Spinal cord (tissue), 9 donors: ENCODE measurements at regions not wholly inside any gene's neighbourhood (a gene's known extent, or its start where the extent isn't known, plus 50 kb on each side); places are given as distances from the start of the nearest gene placed in this dataset.

Experiments used
- DNase-seq, 6 donors: peaks; one replicate each; pipeline versions ENCODE4 v3.0.0 to v3.0.0-alpha.2; 2013 to 2015; ENCODE audit warnings: low spot score in 6 of 6, low read depth in 4 of 6
- H3K27ac ChIP-seq: one replicate; pipeline ENCODE4 v1.5.1; 2013; ENCODE audit warnings: low read depth, low read length, control low read depth
- H3K27me3 ChIP-seq: one replicate; pipeline ENCODE4 v1.6.1; 2013; ENCODE audit warnings: low read length; ENCODE audit not compliant: control insufficient read depth, insufficient read depth
- H3K36me3 ChIP-seq: one replicate; pipeline ENCODE4 v1.6.1; 2013; ENCODE audit warnings: low read length; ENCODE audit not compliant: control insufficient read depth, insufficient read depth
- H3K4me1 ChIP-seq: one replicate; pipeline ENCODE4 v1.6.1; 2013; ENCODE audit warnings: low read length; ENCODE audit not compliant: control insufficient read depth, insufficient read depth
- H3K4me3 ChIP-seq: one replicate; pipeline ENCODE4 v1.5.1; 2013; ENCODE audit warnings: low read depth, low read length, control low read depth
- H3K9me3 ChIP-seq: one replicate; pipeline ENCODE4 v1.6.1; 2013; ENCODE audit warnings: low read length; ENCODE audit not compliant: control insufficient read depth, insufficient read depth
- WGBS: methylation state at CpG from one replicate; pipeline ENCODE4 v1.1.5; 2013; ENCODE audit warnings: missing lambda C conversion rate; ENCODE audit not compliant: insufficient coverage; 5-methylcytosine and 5-hydroxymethylcytosine counted together
- donor health status: healthy.

DNA sequence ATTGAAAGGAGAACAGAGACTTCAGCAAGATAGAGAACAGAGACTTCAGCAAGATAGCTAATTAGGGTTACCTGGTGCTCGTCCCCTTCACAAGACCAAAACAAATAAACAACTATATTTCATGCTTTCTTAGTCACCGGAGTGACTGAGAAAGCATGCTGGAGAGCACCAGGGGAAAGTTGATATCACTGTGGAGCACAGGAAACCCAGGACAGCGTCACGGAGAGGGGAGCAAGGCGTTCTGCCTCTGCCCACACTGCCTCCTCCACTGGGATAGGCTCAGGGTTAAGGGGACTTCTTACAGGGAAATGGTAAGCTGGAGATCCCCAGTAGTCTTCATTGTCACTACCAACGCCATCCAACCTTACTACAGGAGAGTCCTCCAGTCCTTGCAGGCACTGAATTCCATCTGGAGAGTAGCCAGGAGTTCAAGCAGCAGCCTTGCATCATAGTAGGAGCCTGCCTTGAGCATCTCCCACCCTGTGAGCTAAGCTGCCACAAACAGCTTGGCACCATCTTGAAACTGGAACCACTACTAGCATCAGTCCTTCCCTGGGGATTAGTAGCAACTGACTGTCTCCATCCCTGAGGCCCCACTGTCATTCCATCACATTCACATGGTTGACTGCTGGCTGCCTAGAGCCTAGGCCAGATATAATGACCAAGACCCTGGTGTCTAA is 239.4 kb downstream of the PLPP3 start:
- WGBS = 90% methylated on average over 2 of the region's 6 CpGs
- H3K36me3 ChIP-seq = no peaks in the 10 kb centered on the region
- no peak for DNase-seq
- no peaks in the 10 kb centered on the region for H3K27me3 ChIP-seq
- H3K4me1 ChIP-seq = no peaks in the 10 kb centered on the region
- H3K9me3 ChIP-seq = no peaks in the 10 kb centered on the region
- H3K27ac ChIP-seq = no peak overlapping the region
- H3K4me3 ChIP-seq = no peak overlapping the region

DNA sequence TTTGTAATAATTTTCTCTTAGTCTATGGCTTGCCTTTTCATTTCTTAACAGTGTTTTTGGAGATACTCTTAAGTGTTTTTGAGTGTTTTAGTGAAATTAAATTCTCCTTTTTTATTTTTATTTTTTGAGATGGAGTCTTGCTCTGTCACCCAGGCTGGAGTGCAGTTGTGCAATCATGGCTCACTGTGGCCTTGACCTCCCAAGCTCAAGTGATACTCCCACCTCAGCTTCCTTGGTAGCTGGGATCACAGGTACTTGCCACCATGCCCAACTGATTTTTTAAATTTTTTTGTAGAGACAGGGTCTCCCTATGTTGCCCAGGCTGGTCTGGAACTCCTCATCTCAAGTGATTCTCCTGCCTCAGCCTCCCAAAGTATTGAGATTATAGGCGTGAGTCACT is 240.3 kb downstream of the PLPP3 start:
- Histone ChIP-seq H3K4me3 (no peak overlapping the region), H3K9me3 (no peaks in the 10 kb centered on the region), H3K36me3 (no peaks in the 10 kb centered on the region), H3K4me1 (no peaks in the 10 kb centered on the region), H3K27me3 (no peaks in the 10 kb centered on the region), H3K27ac (no peak overlapping the region)
- no CpG with 5 or more reads among the region's 1 CpG for WGBS
- DNase-seq = no peak

DNA sequence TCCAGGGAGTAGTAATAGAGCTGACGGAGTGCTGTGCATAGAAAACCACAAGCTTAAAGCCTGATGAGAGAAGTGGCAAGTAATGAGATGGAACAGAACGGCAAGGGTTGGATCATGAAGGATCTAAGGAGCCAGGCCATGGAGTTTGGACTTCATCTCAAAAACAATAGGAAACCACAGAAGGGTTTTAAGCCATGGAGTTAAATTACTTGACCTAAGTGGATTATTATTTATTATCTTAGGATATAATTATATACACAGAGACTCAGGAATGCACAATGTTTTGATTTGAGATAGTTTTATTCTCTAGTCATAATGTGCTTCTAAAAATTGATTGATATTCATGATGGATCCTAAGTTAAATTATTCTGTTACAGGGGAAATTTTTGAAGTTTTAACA is 242.4 kb downstream of the PLPP3 start:
- Histone ChIP-seq H3K9me3 (no peaks in the 10 kb centered on the region), H3K27me3 (no peaks in the 10 kb centered on the region), H3K27ac (no peak overlapping the region), H3K4me3 (no peak overlapping the region), H3K36me3 (no peaks in the 10 kb centered on the region), H3K4me1 (no peaks in the 10 kb centered on the region)
- 100% methylated on average over 1 of the region's 2 CpGs for WGBS
- DNase-seq = no peak

DNA sequence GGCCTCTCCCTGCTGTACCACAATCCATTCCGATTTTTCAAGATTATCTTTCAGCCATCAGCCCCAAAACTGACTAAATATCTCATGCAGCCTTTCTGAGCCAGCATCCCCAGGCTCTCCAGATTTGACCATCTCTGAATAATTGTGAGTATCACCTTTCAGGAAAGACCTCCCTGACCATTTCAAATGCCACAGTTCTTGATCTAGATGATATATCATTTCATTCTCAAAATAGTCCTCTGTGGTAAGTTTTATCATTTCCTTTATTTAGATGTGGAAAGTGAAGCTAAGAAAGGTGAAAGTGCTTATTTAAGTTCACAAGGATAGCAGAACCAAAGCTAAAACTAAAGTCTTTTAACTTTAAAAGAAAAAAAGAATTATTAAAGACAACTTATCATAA is 244.0 kb downstream of the PLPP3 start:
- Histone ChIP-seq H3K27ac (no peak overlapping the region), H3K4me3 (no peak overlapping the region), H3K4me1 (no peaks in the 10 kb centered on the region), H3K36me3 (no peaks in the 10 kb centered on the region), H3K27me3 (no peaks in the 10 kb centered on the region), H3K9me3 (no peaks in the 10 kb centered on the region)
- DNase-seq = no peak
- 100% methylated on average over 1 of the region's 1 CpG for WGBS

DNA sequence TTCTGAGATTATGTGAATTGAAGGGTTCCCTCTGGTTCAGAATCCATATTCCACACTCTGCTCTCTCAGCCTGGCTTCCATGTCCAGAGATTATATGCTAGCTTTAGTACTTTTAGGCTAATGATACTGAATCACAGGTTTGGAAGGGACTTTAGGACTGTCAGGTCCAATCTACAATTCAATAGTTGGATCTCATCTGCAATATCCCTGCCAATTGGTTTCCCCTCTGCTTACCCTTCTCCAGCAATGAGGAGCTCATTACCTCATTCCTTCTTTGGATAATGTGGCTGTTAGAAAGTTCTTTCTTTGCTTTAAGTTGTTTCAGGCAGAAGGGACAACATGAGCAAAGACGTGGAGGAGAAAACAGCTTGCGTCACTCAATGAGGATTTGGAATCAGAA is 245.3 kb downstream of the PLPP3 start:
- no CpG with 5 or more reads among the region's 2 CpGs for WGBS
- Histone ChIP-seq H3K36me3 (no peaks in the 10 kb centered on the region), H3K4me1 (no peaks in the 10 kb centered on the region), H3K4me3 (no peak overlapping the region), H3K9me3 (no peaks in the 10 kb centered on the region), H3K27me3 (no peaks in the 10 kb centered on the region), H3K27ac (no peak overlapping the region)
- no peak for DNase-seq

DNA sequence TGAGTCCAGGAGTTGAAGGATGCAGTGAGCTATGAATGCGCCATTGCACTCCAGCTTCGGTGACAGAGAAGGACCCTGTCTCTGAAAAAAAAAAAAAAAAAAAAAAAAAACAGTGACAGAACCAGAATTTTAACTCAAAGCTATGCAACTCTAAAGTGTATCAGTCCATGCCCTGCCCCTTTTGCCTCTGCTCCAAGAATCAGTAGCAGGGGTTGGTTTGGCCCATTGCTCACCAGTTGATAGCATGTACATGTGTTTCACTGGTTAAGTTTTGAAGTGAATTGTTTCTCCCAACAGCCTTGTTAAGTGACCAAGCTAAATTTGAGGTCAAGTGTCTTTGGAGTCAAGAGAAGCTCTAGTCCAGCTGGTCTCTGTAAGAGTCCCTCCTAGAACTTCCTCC is 245.9 kb downstream of the PLPP3 start:
- DNase-seq = no peak
- no CpG with 5 or more reads among the region's 2 CpGs for WGBS
- H3K4me3 ChIP-seq = no peak overlapping the region
- no peaks in the 10 kb centered on the region for H3K4me1 ChIP-seq
- H3K36me3 ChIP-seq = no peaks in the 10 kb centered on the region
- no peaks in the 10 kb centered on the region for H3K27me3 ChIP-seq
- no peak overlapping the region for H3K27ac ChIP-seq
- H3K9me3 ChIP-seq = no peaks in the 10 kb centered on the region

DNA sequence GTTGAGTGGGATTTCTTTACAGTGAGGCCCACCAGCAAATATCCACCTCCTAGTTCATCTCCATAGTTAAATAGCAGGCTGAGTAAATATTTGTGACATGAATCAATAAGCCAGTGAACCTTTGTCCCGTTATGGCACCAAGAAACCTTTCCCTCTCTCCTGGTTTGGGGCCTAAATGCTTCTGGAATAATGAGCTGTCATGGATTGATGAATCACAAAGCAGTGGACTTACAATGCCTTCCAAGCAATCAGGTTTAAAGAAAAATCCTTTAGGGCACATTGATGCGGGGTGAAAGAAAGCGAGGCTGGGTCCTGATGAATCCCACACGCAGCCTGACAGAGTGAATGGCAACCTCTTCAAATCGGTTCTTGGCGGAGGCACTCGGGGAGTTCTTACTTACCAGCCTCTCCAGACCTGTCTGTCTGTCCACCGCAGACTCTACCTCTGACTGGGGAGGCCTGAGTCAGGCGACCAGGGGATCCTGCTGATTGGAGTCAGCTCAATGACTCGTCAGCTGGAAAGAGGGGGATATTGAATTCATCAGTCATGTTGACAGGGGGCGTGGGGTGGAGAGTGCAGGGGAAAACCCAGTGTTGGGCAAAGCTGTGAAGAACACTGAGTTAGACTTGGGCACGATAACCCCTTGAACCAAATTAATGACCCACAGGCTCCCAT is 247.3 kb downstream of the PLPP3 start:
- DNase-seq = peak in 1 of 6 donors; percentile 7
- WGBS = 57% methylated on average over 9 of the region's 12 CpGs
- no peaks in the 10 kb centered on the region for H3K4me1 ChIP-seq
- no peak overlapping the region for H3K4me3 ChIP-seq
- no peaks in the 10 kb centered on the region for H3K36me3 ChIP-seq
- no peaks in the 10 kb centered on the region for H3K9me3 ChIP-seq
- H3K27ac ChIP-seq = no peak overlapping the region
- H3K27me3 ChIP-seq = no peaks in the 10 kb centered on the region

DNA sequence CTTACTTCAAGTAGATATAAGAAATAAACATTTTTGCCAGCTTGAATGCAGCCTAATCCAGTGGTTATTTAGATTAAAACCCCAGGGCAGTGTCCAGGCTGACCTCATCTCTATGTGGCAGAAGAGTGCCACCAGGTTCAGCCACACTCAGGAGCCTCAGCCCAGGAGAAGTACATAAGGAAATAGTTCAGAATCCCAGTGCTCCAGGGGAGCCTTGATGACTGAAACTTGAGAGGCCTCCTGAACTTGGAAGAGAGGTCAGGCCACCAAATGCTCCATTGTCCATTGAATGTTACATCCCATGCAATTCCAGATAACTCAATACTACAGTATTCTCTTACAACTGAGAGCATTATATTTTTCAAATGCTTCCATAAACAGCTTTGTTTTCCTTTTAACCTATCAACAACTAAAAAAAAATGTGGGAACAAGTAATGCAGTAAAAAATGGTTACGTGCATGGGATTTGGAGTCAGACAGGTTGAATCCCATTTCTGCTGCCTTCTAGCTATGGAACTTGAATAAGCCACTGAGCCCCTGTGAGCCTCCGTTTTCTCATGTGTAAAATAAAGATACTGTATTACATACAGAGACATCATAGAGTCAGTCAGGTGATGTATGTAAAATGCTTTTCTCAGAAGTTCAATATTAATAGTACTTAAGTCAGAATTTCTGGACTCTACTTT is 248.0 kb downstream of the PLPP3 start:
- no peaks in the 10 kb centered on the region for H3K9me3 ChIP-seq
- no peak for DNase-seq
- no peak overlapping the region for H3K4me3 ChIP-seq
- no peaks in the 10 kb centered on the region for H3K36me3 ChIP-seq
- no peaks in the 10 kb centered on the region for H3K27me3 ChIP-seq
- H3K27ac ChIP-seq = no peak overlapping the region
- WGBS = no CpG with 5 or more reads among the region's 2 CpGs
- H3K4me1 ChIP-seq = no peaks in the 10 kb centered on the region

DNA sequence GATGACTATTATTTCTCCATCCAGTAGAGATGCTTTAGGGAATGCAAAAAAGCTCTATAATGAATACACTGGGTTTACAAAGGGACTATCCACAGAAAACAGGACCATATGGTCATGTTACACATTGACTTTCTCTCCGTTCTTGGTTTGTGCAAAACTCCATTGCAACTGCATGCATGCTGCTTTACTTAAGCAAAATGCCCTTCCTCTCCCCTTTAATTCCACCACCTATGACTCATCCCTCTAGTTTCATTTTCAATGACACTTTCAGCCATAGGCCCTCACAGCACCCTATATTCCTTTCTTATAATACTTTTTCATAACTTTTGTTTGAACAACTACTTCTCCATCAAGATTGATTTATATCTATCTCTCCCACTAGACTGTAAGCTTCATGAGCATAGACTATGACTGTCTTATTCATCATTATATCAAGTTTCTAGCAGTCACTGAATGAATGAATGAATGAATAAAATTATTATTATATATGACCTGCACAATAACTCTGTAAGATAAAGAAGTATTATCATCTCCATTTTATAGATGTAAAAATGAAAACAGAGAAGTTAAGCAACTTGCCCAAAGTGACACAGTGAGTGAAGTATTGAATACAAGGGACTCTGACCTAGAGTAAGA is 248.9 kb downstream of the PLPP3 start:
- H3K9me3 ChIP-seq = no peaks in the 10 kb centered on the region
- H3K27ac ChIP-seq = no peak overlapping the region
- H3K4me1 ChIP-seq = no peaks in the 10 kb centered on the region
- no peaks in the 10 kb centered on the region for H3K36me3 ChIP-seq
- peak in 1 of 6 donors; percentile 22 for DNase-seq
- 35% methylated on average over 1 of the region's 1 CpG for WGBS
- H3K27me3 ChIP-seq = no peaks in the 10 kb centered on the region
- H3K4me3 ChIP-seq = no peak overlapping the region
